Smooth muscle cell (in vitro differentiated cells): ENCODE measurements at regions not wholly inside any gene's neighbourhood (a gene's known extent, or its start where the extent isn't known, plus 50 kb on each side); places are given as distances from the start of the nearest gene placed in this dataset.

ENCODE experiments used
- DNase-seq: peaks from one replicate; lab custom pipeline; 2025; ENCODE audit not compliant: unreplicated experiment; lab: John Stamatoyannopoulos, UW
- H2AFZ ChIP-seq: fragments of 200-600 bp; sonication (generic); 2 replicates; pipeline ENCODE4 v1.6.0; 2016; ENCODE audit warnings: antibody characterized with exemption, low read depth, mild to moderate bottlenecking
- H3F3A ChIP-seq: fragments of 200-600 bp; sonication (generic); 2 replicates; pipeline ENCODE4 v1.6.0; 2017; ENCODE audit warnings: antibody characterized with exemption, low read depth
- H3K27ac ChIP-seq: fragments of 200-600 bp; sonication (generic); 2 replicates; pipeline ENCODE4 v1.5.1; 2016; ENCODE audit warnings: low read depth, mild to moderate bottlenecking
- H3K27me3 ChIP-seq: fragments of 200-600 bp; sonication (generic); 2 replicates; pipeline ENCODE4 v1.6.1; 2016; ENCODE audit warnings: low read depth, mild to moderate bottlenecking
- H3K36me3 ChIP-seq: fragments of 200-600 bp; sonication (generic); 2 replicates; pipeline ENCODE4 v1.5.1; 2016; ENCODE audit warnings: low read depth
- H3K4me1 ChIP-seq: fragments of 200-600 bp; sonication (generic); 2 replicates; pipeline ENCODE4 v1.5.1; 2016; ENCODE audit warnings: low read depth
- H3K4me2 ChIP-seq: fragments of 200-600 bp; sonication (generic); 2 replicates; pipeline ENCODE4 v1.6.0; 2016; ENCODE audit warnings: mild to moderate bottlenecking
- H3K4me3 ChIP-seq: fragments of 200-600 bp; sonication (generic); 2 replicates; pipeline ENCODE4 v1.5.1; 2016; ENCODE audit warnings: mild to moderate bottlenecking
- H3K79me2 ChIP-seq: fragments of 200-600 bp; sonication (generic); 2 replicates; pipeline ENCODE4 v1.6.0; 2016; ENCODE audit warnings: low read depth, mild to moderate bottlenecking
- H3K9ac ChIP-seq: fragments of 200-600 bp; sonication (generic); 2 replicates; pipeline ENCODE4 v1.6.0; 2016; ENCODE audit warnings: low read depth
- H3K9me3 ChIP-seq: fragments of 200-600 bp; sonication (generic); replicated peaks from 2 replicates; pipeline ENCODE4 v1.5.1; 2016; ENCODE audit warnings: low read depth
- H4K20me1 ChIP-seq: fragments of 200-600 bp; sonication (generic); 2 replicates; pipeline ENCODE4 v1.6.0; 2016; ENCODE audit warnings: low read depth
- CTCF ChIP-seq: fragments of 200-600 bp; sonication (generic); IDR thresholded peaks from 2 replicates; pipeline ENCODE4 v1.5.1; 2017; ENCODE audit warnings: borderline replicate concordance, mild to moderate bottlenecking, antibody characterized with exemption; ENCODE audit not compliant: insufficient read depth, poor library complexity, severe bottlenecking
- WGBS: methylation state at CpG from one replicate; pipeline ENCODE4 v1.1.7; 2016; ENCODE audit warnings: low lambda C conversion rate; 5-methylcytosine and 5-hydroxymethylcytosine counted together

DNA sequence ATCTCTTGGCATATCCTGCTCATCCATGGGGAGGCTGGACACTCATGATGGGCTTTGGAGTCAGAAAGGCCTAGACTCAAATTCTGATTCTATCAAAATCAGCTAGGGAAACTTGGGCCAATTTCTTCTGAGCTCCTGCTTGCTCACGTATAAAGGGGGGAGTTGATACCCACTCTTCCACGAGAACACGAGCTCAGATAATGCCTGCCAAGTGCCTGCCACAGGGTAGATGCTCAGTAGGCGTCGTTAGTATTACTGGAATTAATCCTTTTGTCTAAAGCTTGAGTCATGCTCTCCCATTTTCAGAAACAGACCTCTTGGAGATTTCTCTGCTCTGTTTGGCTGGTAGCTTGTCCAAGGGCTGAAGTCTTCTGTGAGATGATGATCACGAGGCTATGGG, 238.3 kb upstream of the MVB12B start:
- 76% methylated on average over 6 of the region's 6 CpGs for WGBS
- TF ChIP-seq CTCF = no peak
- no peaks in the 10 kb centered on the region for H3F3A ChIP-seq
- H3K4me1 ChIP-seq = no peaks in the 10 kb centered on the region
- peaks cover 6% of the 10 kb centered on the region for H3K27me3 ChIP-seq
- no peak overlapping the region for H3K4me3 ChIP-seq
- no peaks in the 10 kb centered on the region for H3K9me3 ChIP-seq
- no peaks in the 10 kb centered on the region for H3K36me3 ChIP-seq
- no peak overlapping the region for H3K27ac ChIP-seq
- no peak overlapping the region for H3K4me2 ChIP-seq
- H4K20me1 ChIP-seq = no peaks in the 10 kb centered on the region
- H3K9ac ChIP-seq = no peak overlapping the region
- H3K79me2 ChIP-seq = no peaks in the 10 kb centered on the region
- no peak overlapping the region for H2AFZ ChIP-seq
- DNase-seq = no peak

GRCh38 chr9:126089789-126090188, 236.8 kb upstream of the MVB12B start:
- Histone ChIP-seq H3K36me3 (no peaks in the 10 kb centered on the region), H3K79me2 (no peaks in the 10 kb centered on the region), H3K9me3 (no peaks in the 10 kb centered on the region), H2AFZ (no peak overlapping the region), H3K9ac (no peak overlapping the region), H3K4me3 (no peak overlapping the region), H3K27ac (no peak overlapping the region), H3K4me1 (no peaks in the 10 kb centered on the region), H3K27me3 (peaks cover 6% of the 10 kb centered on the region), H3K4me2 (no peak overlapping the region), H4K20me1 (no peaks in the 10 kb centered on the region), H3F3A (no peaks in the 10 kb centered on the region)
- TF ChIP-seq CTCF = no peak
- 100% methylated on average over 1 of the region's 2 CpGs for WGBS
- DNase-seq = no peak

- H3K4me2 ChIP-seq = no peak overlapping the region
- peaks cover 3% of the 10 kb centered on the region for H3K27me3 ChIP-seq
- H3F3A ChIP-seq = no peaks in the 10 kb centered on the region
- no peaks in the 10 kb centered on the region for H3K4me1 ChIP-seq
- no peak overlapping the region for H2AFZ ChIP-seq
- no peak overlapping the region for H3K9ac ChIP-seq
- no peaks in the 10 kb centered on the region for H3K36me3 ChIP-seq
- WGBS = 93% methylated on average over 9 of the region's 9 CpGs
- H3K27ac ChIP-seq = no peak overlapping the region
- no peaks in the 10 kb centered on the region for H4K20me1 ChIP-seq
- TF ChIP-seq CTCF = no peak
- no peaks in the 10 kb centered on the region for H3K79me2 ChIP-seq
- no peaks in the 10 kb centered on the region for H3K9me3 ChIP-seq
- no peak overlapping the region for H3K4me3 ChIP-seq
- no peak for DNase-seq
Observed at GRCh38 chr9:126093771-126094170, 232.9 kb upstream of the MVB12B start.

DNA sequence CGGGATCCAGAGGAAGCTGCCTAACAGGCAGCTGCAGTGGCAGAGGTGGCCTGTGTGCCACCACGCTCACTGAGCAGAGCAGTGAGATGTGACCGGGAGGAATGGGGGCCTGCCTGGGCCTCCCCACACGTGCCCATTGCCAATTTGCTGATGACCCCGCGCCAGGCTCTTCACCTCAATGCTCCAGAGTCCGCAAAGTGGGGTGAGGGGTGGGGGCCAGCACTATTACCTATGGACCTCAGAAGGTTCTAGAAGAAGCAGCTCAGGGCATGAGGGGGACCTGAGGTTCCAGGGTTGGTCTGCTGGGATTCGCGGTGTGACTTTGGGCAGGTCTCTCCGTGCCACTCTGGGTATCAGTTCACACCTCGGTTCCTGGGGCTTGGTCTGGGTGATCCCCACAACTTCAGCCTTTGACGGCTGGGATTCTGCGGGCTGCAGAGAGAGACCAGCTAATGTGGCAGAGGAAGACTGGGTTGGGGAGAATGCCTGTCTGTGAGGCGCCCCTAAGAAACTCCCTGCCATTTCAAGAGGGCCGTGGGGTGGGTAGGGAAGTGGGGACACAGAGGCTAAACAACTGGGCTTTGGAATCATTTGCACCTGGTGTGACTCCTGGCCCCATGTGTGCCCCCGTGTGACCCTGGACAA, 231.0 kb upstream of the MVB12B start:
- H3K4me3 ChIP-seq = no peak overlapping the region
- no peak for TF ChIP-seq CTCF
- no peak for DNase-seq
- no peaks in the 10 kb centered on the region for H3K36me3 ChIP-seq
- no peaks in the 10 kb centered on the region for H3K79me2 ChIP-seq
- no peak overlapping the region for H2AFZ ChIP-seq
- H3K27ac ChIP-seq = no peak overlapping the region
- no peaks in the 10 kb centered on the region for H3F3A ChIP-seq
- no peak overlapping the region for H3K4me2 ChIP-seq
- H3K27me3 ChIP-seq = peaks cover 3% of the 10 kb centered on the region
- WGBS = 88% methylated on average over 16 of the region's 16 CpGs
- H3K9ac ChIP-seq = no peak overlapping the region
- H4K20me1 ChIP-seq = no peaks in the 10 kb centered on the region
- no peaks in the 10 kb centered on the region for H3K4me1 ChIP-seq
- H3K9me3 ChIP-seq = no peaks in the 10 kb centered on the region
